HG02571 (cell line): ENCODE measurements at regions not wholly inside any gene's neighbourhood (a gene's known extent, or its start where the extent isn't known, plus 50 kb on each side); places are given as distances from the start of the nearest gene placed in this dataset.
"Not testable (repeated sequence)": the region's sequence is repeated elsewhere in the genome, so short reads cannot be mapped to it uniquely, and the experiment has no call there.

Source experiments
- ATAC-seq: cut with Tn5 transposase; IDR thresholded peaks from one replicate; pipeline ENCODE4 v1.9.1; 2021; ENCODE audit warnings: mild to moderate bottlenecking, moderate library complexity; ENCODE audit not compliant: unreplicated experiment

DNA sequence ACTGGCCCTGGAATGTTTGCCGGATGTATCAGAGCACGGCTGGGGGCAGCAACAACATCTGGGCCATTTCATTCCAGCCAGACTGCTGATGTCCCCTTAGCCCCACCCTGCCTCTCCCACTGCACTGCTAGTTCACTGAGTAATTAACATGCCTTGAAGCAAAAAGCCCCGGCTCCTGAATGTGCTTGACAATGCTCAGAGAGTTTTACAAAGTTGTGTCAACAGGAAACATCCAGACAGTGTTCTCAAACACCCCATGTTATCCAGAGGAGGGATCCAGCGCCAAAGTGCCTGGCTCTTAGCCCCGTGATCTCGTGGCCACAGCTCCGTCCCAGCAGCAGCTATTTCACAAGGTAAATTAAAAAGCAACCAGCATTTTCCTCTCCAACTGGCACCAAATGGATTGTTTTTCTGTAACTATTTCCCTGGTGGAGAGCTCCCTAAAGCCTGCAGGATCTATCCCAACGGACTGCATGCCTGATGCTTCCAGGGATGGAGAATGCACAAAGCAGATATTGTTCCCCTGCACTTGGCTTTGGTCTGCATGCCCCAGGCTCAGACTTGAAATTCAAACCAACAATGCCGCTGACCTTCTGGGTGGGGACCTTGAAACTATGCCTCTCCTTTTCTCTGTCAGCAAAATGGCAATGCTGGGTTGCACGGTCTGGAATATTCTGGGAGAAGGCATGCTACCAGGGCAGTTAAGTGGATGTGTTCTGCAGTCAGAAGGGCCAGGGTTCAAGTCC is 115.6 kb upstream of the CDH5 start:
- no peak for ATAC-seq

DNA sequence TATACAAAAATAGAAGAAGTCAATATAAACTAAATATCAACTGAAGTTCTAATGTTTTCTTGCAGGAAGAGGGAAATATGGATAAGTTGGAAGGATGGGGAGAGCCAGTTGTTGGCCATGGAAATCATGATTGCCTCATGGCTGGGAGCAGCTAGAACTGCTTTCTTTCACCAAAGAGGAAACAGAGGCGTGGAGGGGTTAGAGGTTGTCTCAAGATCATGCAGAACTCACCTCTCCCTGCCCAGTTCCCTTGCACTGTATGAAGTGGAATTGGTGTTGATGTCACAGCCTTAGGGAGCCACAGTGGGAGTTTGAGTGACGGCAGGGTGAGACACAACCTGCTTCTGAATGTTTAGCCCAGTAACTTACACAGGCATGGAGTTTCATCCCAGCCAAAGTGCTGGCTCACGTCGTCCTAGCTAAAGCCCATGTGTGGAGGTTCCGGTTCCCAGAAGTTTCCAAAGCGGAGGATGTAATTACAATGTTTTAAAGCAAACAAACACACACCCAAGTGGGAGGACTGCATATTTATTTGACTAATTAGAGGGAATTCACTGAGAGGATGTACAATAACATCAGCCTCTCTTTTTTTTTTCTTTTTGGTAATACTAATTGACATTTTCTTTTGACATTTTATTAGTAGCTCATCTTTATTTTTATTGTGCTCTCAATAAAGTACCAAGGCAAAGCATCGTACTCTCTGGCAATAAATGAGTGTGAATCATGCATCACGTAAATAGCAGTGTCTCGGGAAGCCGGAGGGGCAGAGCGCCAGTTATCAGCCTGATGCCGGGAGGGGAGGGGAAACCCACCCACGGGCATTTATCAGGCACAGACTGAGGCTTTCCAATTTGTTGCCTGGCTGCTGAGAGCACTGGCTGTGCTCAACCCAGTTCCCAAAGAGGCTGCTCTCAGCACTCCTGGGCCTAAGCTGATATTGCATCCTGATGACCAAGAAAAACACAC is 118.7 kb upstream of the CDH5 start:
- no peak for ATAC-seq

DNA sequence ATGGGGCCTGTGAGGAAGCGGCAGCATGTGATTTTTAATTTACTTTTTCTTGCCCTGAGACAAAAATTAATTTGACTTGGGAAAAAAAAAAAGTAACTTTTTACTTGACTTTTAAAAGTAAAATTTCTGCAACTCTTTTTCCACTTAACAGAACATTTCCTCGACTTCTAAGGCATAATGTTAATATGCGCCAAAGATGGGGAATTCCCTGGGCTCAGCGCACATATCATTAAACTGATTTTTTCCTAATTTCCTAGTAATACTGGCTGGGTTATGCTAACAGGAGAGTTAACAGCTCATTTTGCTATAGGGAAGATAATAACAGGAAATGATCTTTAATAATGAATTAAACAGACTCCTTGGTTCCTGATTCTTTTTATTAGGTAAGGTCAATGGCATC is 120.6 kb upstream of the CDH5 start:
- no peak for ATAC-seq

DNA sequence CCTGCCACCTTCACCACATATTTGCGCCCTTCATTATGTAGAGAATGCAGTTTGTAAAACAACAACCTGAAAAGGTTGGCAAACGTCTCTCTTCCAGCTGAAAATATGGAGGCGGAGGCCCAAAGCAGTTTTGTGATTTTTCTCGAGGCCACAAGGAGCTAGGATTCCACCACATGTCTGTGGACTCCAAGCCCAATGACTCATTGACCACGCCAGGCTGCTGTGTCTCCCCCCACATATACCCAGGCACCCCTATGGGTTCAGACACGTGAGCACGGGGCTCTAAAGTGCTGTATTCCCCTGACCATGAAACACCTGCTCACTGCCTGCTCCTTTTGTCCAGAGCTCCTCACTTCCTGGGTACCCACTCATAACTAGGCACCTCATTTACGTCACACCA is 121.4 kb upstream of the CDH5 start:
- no peak for ATAC-seq

DNA sequence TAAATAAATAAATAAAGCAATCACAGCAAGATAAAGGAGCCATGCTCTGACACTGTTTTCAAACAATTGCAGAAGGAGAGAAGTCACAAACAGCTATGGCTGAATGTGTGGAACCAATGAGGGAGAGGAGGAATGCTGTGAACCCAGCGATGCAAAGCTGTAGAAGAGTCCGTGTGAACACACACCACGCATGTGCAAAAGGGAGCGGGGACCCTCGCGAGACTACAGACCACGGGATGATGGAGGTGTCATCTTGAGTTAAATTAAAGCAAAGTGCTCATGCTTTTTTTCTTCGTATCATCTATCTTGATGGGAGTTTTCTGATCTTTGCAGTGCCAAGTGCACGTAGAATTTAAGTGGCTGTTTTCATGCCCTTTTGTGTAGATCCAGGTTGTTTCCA is 123.8 kb upstream of the CDH5 start:
- ATAC-seq, result no peak

DNA sequence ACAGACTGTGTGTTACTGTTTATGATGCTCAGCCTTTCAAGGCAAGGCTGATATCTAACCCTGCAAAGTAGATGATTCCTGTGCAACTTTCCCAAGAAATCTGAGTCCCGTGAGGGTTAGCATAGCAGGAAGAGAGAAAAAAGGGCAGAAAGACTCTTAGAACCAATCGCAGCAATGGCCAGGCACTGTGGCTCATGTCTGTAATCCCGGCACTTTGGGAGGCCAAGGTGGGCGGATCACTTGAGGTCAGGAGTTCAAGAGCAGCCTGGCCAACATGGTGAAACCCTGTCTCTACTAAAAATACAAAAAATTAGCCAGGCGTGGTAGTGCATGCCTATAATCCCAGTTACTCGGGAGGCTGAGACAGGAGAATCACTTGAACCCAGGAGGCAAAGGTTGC is 124.3 kb upstream of the CDH5 start:
- ATAC-seq, result not testable (repeated sequence)

DNA sequence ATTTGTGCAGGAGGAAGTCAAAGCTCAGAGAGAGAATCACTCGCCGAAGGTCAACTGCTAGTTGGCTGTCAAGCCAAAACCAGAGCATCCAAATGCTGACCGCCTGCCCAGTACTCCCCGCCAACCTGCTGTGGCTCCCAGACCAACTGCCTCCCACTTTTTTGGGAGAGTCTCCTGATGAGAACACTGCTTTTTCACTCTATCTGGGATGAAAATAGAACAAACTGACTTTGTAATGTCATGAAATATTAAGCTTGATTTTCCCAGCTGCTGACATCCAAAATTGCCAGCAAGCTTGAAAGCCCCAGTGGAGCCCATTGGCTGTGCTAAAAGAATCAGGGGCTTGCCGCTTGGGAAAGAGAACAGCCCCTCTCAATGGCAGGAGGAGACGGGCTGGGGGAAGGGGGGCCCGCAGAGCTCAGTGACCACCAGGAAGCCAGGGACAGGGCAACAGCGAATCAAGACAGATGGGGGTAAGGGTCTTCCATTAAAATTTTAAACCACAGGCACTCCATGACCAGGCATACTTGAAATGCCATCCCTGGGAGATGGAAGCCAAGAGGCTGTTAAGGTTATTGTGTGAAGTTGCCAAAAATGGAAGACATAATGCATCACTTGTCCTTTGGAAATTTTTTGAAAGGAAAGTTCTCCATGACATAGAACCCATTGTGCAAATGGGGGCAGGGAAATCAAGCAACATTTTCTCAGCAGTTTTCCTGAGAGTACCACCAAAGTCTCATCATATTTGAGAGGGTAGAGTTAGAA is 125.7 kb upstream of the CDH5 start:
- ATAC-seq, result no peak

DNA sequence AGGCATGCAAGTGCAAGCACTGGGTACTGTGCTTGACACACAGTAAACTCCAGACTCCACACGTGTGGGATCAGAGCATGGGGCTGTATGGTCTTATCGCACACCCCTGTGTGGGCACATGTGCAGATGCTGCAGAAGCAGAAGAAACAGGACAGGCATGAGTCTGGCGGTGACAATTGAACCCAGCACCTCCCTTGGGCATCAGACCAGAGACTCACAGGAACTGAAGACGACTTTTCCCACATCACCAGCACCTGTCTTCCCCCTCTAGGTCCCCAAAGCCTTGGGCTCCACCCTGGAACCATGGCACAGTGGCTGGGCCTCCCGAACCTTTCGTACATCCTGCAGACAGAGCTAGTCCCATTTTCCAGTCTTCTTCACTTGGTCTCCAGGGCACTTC is 126.4 kb upstream of the CDH5 start:
- ATAC-seq, result no peak

DNA sequence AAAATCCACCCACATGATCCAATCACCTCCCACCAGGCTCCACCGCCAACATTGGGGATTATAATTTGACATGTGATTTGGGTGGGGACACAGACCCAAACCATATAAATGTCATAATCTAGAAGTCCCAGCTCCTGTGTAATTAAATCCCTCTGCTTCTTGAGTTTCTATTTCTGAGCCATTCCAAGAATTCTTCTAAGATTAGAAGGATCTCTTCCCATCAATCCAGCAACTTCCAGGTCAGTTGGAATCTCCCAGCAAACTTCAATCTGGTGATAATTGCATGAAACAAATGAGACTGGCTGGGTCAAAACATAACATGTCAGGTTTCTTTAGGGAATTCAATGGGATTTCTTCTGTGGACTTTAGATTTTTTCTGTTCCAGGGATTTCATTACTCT is 127.8 kb upstream of the CDH5 start:
- ATAC-seq, result no peak

DNA sequence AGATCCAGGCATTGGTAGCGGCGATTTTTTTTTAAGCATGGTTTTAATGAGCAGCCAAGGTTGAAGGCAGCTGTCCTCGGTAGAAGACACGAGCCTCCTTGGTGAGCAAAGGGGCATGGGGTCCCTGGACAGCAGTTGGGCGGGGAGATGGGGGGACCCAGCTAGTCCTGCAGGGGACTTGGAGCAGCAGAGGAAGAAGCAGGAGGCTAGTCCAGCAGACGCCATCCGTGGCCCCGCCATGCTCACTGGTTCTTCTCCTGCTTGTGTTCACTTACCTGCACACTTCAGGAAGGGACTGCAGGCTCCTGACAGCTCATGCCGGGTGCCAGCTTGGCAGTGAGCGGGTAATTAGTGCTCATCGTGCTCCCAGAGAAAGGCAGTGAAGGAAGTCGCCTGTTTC is 130.2 kb upstream of the CDH5 start:
- no peak for ATAC-seq

DNA sequence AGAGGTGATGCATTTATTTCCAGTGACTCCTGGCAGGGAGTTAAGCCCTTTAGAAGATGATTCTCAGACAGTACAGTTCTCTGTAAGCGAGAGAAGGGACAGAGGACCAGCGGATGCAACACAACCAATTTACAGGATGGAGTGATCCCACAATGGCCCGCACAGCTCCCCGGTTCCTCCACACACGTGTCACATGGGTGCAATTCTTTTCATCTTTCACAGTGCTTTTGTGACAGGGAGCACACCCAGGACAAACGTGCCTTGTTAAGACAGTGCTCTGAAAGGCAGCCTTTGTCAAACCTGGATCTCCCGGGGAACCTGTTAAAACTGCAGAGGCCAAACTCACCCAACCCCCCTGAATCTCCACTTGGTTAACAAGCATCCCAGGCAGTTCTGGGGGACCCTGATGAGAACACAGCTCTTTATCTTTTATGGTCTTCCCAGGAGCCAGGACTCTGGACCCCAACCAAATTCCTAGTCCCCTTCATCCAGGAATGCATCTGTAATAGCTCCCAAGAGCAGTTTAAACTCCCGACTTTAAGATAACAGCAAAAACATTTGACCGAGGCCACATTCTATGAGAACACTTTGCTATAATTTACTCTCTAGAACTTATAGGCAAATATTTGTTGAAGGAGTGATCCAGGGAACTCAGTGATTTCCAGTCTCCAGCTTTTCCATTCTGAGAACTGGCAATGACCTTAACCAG is 134.9 kb upstream of the CDH5 start:
- ATAC-seq, result no peak

DNA sequence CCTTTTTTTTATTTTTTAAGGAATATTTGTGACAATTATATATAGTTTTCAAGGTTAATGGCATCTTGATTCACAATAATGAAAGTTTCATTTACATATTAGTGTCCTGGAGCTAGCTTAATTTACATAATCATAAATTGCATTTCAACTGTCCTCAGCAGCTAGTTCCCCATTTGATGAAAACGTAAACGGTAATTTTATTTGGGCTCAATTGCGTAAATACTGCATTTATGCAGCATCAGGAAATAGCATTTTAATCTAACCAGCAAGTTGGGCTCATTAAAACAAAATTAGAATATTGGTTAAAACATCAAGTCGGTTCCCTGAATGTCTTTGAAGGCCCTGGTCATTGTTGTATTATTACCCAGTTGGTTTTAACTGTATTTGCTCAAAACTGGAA is 136.8 kb upstream of the CDH5 start:
- no peak for ATAC-seq

DNA sequence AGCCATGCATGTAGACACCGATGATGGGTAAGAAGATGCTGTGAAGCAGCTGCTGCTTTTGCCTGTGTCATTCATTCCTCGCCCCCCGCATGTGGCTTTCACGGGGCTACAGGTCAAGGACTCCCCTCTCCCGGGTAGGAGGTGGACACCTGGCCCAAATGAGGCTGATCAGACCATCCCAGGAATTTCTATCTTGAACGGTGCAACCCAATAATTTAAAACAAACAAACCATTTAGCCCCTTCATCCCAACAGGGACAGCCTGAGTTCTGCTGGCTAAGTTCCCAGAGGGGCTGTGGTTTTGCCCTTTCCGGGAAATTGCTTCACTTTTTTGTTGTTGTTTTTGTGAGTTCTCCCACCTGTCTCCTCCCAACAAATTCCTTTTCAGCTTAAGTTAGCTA is 137.7 kb upstream of the CDH5 start:
- no peak for ATAC-seq

DNA sequence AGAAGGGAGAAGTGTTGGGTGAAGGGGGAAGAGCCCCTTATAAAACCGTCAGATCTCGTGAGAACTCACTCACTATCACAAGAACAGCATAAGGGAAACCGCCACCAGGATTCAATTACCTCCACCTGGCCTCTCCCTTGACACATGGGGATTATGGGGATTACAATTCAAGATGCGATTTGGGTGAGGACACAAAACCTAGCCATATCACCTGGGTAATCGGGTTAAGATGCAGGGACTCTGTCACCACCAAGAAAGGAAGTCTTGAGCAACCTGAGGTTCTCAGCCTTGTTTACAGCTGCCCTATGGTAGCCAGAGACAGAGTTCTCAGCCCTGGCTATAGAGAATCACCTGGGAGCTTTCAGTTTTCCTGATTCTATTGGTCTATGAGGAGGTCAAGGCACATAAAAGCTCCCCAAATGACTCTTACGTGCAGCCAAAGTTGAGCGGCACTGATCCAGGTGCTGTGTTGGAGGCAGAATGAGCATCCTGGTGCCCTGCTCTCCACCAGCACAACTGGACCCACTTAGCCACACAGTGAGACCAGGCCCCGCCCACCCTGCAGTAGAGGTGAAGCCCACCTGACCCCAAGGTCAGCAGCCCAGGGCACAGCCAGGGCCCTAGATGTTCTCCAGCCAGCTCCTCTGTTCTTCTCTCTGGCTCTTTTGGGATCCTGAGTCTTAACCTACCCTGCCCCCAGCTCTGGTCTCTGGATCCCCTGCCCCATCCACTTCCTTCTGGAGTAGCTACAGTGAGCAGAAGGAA is 138.5 kb upstream of the CDH5 start:
- no peak for ATAC-seq

DNA sequence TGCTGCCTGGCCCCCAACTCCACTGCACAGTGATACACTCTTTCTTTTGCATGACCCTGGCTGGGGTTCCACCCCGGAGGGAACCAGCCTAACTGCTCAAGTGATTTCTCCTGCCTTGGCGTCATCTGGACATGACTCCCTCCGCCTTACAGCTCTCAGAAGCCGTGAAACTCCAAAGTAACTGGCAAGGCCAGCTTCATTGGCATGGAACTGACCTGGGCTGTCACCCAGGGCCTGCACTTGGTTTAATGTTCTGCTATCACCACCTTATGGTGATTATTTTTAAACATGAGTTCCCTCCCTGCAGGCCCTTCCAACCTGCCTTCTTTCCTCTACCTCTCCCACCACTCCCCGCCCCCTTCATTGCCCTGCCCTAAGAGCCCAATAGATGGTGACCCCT is 139.7 kb upstream of the CDH5 start:
- no peak for ATAC-seq

DNA sequence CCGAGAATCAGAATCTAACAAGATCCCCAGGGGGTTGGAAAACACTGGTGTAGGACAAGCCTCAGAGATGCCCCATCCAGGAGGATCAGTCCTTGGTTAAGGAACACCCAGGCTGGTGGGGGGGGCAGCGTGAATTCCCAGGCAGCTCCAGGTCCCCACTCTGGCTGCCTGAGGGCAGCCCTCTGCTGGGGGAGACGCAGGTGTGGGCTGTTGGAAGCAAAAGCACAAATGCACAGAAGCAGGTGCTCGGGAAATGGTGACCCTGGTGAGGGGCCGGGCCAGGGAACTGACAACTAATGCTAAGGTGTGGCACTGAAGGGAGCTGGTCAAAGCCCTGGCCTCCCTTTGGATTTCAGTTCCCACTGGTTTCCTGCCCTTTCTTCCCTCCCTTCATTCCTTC is 140.8 kb upstream of the CDH5 start:
- ATAC-seq, result no peak

DNA sequence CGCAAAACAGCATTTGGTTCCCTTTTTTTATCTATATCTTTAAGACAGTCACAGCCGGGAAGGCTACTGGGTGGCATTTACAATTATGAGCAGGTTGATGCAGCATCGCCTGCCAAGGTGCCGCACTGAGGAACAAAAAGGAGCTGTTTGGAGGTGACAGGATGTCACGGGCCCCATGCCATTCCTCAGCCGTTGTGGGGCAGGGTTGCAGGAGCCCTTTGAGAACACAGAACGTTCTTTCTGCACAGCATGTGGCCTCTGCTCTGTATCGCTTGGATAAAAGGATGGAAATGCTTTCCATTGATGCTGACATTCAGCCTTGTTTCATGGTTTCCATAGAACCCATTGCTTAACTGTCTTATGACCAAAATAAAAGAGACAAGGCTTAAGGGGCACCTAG is 141.9 kb upstream of the CDH5 start:
- ATAC-seq, result no peak

DNA sequence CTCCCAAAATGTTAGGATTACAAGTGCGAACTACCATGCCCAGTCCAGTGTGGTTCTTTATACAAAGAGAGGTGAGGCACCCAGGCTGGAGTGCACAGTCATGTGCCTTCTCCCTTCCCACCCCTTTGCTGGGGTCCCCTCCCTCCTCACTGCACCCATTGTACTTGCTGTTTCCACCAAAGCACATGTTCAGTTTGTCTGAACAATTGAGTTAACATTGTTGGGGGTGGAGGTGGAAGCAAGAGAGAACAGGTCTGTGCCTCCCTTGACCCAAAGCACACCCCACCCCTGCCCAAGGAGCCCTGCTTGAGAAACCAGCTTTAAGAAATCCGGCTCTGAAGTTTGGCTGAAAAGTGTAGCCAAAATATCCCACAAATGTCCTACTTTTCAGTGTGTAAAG is 142.3 kb upstream of the CDH5 start:
- no peak for ATAC-seq

DNA sequence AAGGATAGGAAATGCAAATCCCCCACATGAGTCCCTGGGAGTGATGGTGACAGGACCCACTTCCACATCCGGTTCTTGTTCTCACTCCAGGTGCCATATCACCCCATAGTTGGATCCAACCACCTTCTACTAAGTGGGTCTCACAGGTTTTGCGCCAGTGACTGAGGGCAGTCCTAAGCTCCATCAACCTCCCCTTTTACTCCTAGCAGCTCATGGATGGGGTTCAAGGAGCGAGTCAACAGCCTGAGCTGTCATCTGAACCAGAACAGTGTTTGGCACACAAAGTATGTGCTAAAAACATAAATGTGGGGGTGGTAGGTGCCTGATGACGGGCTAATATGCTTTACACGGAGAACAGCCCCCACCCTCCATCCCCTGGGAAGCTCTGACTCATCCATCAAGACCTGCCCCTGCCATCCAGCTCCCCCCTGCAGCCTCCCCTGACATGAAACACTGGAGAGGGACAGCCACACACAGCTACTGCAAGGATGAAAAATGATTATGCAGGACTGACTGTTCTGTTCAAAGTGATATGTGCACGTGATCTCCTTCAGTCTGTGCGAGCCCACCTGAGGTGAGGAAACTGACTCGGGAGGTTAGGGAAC is 143.2 kb upstream of the CDH5 start:
- no peak for ATAC-seq

DNA sequence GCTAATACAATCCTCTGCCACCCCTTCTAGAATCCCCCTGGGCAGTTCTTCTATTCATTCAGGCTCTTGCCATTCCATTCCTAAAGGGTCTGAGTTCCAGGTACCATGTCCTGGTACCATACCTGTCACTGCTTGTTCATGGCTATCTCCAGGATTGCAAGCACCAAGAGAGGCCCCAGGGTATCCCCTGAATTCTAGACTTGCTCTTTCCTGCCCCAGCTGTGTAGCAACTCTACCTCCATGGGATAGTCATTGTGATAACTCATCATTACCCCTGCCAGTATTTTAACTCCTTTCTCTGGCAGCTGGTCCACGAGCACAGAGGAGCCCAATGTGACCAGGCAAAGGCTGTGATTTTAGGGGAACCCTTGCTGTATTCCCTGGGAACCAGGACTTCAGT is 143.7 kb upstream of the CDH5 start:
- no peak for ATAC-seq
